ENCODE measurements at regions not wholly inside any gene's neighbourhood (a gene's known extent, or its start where the extent isn't known, plus 50 kb on each side); places are given as distances from the start of the nearest gene placed in this dataset.

GRCh38 chr2:188118431-188118830 is 173.2 kb upstream of the GULP1 start:
- CTCF ChIA-PET: no interaction called here

GRCh38 chr2:188119112-188119838 is 172.4 kb upstream of the GULP1 start:
- Histone ChIP-seq H3K27me3 (ENCODE audit: control insufficient read depth in 1 of 2, insufficient read depth in 2 of 2, low read length in 2 of 2) (no peaks in the 10 kb centered on the region), H3K27ac (ENCODE audit: low read depth in 1 of 2, low read length in 2 of 2) (no peak overlapping the region), H3K4me1 (ENCODE audit: insufficient read depth, low read length) (no peaks in the 10 kb centered on the region), H3K36me3 (ENCODE audit: insufficient read depth, low read length) (no peaks in the 10 kb centered on the region), H3K4me3 (ENCODE audit: low read length) (no peak overlapping the region), H3K9me3 (ENCODE audit: control insufficient read depth in 1 of 2, insufficient read depth in 1 of 2, low read length in 2 of 2) (peaks cover 0 to 9% of the 10 kb centered on the region in 2 experiments)
- ATAC-seq (ENCODE audit: poor library complexity): no peak
- CTCF ChIA-PET: no interaction called here
- H3K27me3 Mint-ChIP-seq: no peaks in the 10 kb centered on the region
- no peaks in the 10 kb centered on the region for H3K4me1 Mint-ChIP-seq (ENCODE audit: low read depth)
- H3K4me3 Mint-ChIP-seq: no peak overlapping the region
- TF ChIP-seq, protein P1, sequence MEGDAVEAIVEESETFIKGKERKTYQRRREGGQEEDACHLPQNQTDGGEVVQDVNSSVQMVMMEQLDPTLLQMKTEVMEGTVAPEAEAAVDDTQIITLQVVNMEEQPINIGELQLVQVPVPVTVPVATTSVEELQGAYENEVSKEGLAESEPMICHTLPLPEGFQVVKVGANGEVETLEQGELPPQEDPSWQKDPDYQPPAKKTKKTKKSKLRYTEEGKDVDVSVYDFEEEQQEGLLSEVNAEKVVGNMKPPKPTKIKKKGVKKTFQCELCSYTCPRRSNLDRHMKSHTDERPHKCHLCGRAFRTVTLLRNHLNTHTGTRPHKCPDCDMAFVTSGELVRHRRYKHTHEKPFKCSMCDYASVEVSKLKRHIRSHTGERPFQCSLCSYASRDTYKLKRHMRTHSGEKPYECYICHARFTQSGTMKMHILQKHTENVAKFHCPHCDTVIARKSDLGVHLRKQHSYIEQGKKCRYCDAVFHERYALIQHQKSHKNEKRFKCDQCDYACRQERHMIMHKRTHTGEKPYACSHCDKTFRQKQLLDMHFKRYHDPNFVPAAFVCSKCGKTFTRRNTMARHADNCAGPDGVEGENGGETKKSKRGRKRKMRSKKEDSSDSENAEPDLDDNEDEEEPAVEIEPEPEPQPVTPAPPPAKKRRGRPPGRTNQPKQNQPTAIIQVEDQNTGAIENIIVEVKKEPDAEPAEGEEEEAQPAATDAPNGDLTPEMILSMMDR (IDR thresholded peaks at IDR 0.05): no peak
- intact Hi-C loops (cut with DNase I, micrococcal nuclease): no loop called here
- no peak overlapping the region for H3K27ac Mint-ChIP-seq
- DNase-seq: no peak
- POLR2A ChIA-PET: no interaction called here
- H3K36me3 Mint-ChIP-seq (ENCODE audit: low read depth): no peaks in the 10 kb centered on the region
- no peaks in the 10 kb centered on the region for H3K9me3 Mint-ChIP-seq

More at GRCh38 chr2:188118431-188118830, 173.2 kb upstream of the GULP1 start:
- Histone ChIP-seq H3K9me3 (ENCODE audit: control insufficient read depth in 1 of 2, insufficient read depth in 1 of 2, low read length in 2 of 2) (peaks cover 0 to 9% of the 10 kb centered on the region in 2 experiments), H3K4me1 (ENCODE audit: insufficient read depth, low read length) (no peaks in the 10 kb centered on the region), H3K36me3 (ENCODE audit: insufficient read depth, low read length) (no peaks in the 10 kb centered on the region), H3K27ac (ENCODE audit: low read depth in 1 of 2, low read length in 2 of 2) (no peak overlapping the region), H3K4me3 (ENCODE audit: low read length) (no peak overlapping the region), H3K27me3 (ENCODE audit: control insufficient read depth in 1 of 2, insufficient read depth in 2 of 2, low read length in 2 of 2) (no peaks in the 10 kb centered on the region)
- TF ChIP-seq, protein P1 (IDR thresholded peaks at IDR 0.05): no peak
- H3K9me3 Mint-ChIP-seq: no peaks in the 10 kb centered on the region
- no peaks in the 10 kb centered on the region for H3K4me1 Mint-ChIP-seq (ENCODE audit: low read depth)
- H3K4me3 Mint-ChIP-seq: no peak overlapping the region
- H3K27ac Mint-ChIP-seq: no peak overlapping the region
- DNase-seq (no peak), ATAC-seq (ENCODE audit: poor library complexity) (no peak)
- intact Hi-C loops (cut with DNase I, micrococcal nuclease): no loop called here
- POLR2A ChIA-PET: no interaction called here
- no peaks in the 10 kb centered on the region for H3K36me3 Mint-ChIP-seq (ENCODE audit: low read depth)
- no peaks in the 10 kb centered on the region for H3K27me3 Mint-ChIP-seq

GRCh38 chr2:188122985-188123384 is 168.7 kb upstream of the GULP1 start:
- Histone ChIP-seq H3K36me3 (ENCODE audit: insufficient read depth, low read length) (no peaks in the 10 kb centered on the region), H3K4me1 (ENCODE audit: insufficient read depth, low read length) (no peaks in the 10 kb centered on the region), H3K27me3 (ENCODE audit: control insufficient read depth in 1 of 2, insufficient read depth in 2 of 2, low read length in 2 of 2) (no peaks in the 10 kb centered on the region), H3K9me3 (ENCODE audit: control insufficient read depth in 1 of 2, insufficient read depth in 1 of 2, low read length in 2 of 2) (peaks cover 0 to 4% of the 10 kb centered on the region in 2 experiments), H3K4me3 (ENCODE audit: low read length) (no peak overlapping the region), H3K27ac (ENCODE audit: low read depth in 1 of 2, low read length in 2 of 2) (no peak overlapping the region)
- peak overlapping the region; percentile 56 for H3K27ac Mint-ChIP-seq
- CTCF ChIA-PET: no interaction called here
- no peaks in the 10 kb centered on the region for H3K27me3 Mint-ChIP-seq
- no peaks in the 10 kb centered on the region for H3K9me3 Mint-ChIP-seq
- POLR2A ChIA-PET: no interaction called here
- no peak for DNase-seq
- intact Hi-C loops (cut with DNase I, micrococcal nuclease): no loop called here
- H3K36me3 Mint-ChIP-seq (ENCODE audit: low read depth): no peaks in the 10 kb centered on the region
- no peak overlapping the region for H3K4me3 Mint-ChIP-seq
- no peaks in the 10 kb centered on the region for H3K4me1 Mint-ChIP-seq (ENCODE audit: low read depth)
- ATAC-seq (ENCODE audit: poor library complexity): no peak
- TF ChIP-seq, protein P1 (IDR thresholded peaks at IDR 0.05): no peak

Measured in CD4-positive, alpha-beta T cell (primary cell).